Muscle of leg (tissue), 3 donors: ENCODE measurements at regions not wholly inside any gene's neighbourhood (a gene's known extent, or its start where the extent isn't known, plus 50 kb on each side); places are given as distances from the start of the nearest gene placed in this dataset.

ENCODE experiments used
- DNase-seq: peaks from one replicate; pipeline ENCODE4 v3.0.0; 2013
- H3K27ac ChIP-seq: one replicate; pipeline ENCODE4 v1.5.1; 2013; ENCODE audit warnings: mild to moderate bottlenecking, low read length, control low read depth
- H3K27me3 ChIP-seq: one replicate; pipeline ENCODE4 v1.6.1; 2013; ENCODE audit warnings: low read length; ENCODE audit not compliant: control insufficient read depth, insufficient read depth
- H3K36me3 ChIP-seq: one replicate; pipeline ENCODE4 v1.6.1; 2013; ENCODE audit warnings: low read length; ENCODE audit not compliant: control insufficient read depth, insufficient read depth
- H3K4me1 ChIP-seq: one replicate; pipeline ENCODE4 v1.6.1; 2013; ENCODE audit warnings: low read length; ENCODE audit not compliant: control insufficient read depth, insufficient read depth
- H3K4me3 ChIP-seq: one replicate; pipeline ENCODE4 v1.5.1; 2013; ENCODE audit warnings: low read length, control low read depth
- H3K9me3 ChIP-seq: replicated peaks from 2 replicates; pipeline ENCODE4 v1.6.1; 2013; ENCODE audit warnings: low read depth, low read length; ENCODE audit not compliant: control insufficient read depth
- WGBS: methylation state at CpG from one replicate; pipeline ENCODE4 v1.1.5; 2013; ENCODE audit warnings: missing lambda C conversion rate; ENCODE audit not compliant: insufficient coverage; 5-methylcytosine and 5-hydroxymethylcytosine counted together

DNA sequence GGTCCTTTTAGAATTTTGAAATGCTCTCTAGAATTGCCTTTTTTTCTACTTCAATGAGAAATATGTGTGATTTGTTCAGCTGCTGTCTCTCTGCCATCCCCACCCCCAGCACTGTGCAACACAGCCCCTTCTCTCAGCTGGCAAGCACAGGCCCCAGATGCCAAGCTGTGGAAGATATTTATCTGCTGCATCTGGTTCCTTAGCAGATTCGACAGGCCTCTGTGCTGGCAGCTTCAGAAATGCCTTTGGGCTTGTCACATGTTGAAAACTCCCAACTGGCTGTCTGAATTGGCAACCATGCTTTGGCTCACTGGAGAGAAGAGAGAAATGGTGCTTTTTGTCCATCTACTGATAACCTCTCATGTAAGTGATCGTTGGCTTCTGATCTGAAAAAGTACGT lies 206.7 kb upstream of the C1orf87 start:
- Histone ChIP-seq H3K4me1 (peaks cover 26% of the 10 kb centered on the region), H3K27me3 (no peaks in the 10 kb centered on the region), H3K36me3 (no peaks in the 10 kb centered on the region), H3K4me3 (no peak overlapping the region), H3K9me3 (no peaks in the 10 kb centered on the region), H3K27ac (peak overlapping the region; percentile 73)
- peak; percentile 92 for DNase-seq
- 0% methylated on average over 1 of the region's 3 CpGs for WGBS

DNA sequence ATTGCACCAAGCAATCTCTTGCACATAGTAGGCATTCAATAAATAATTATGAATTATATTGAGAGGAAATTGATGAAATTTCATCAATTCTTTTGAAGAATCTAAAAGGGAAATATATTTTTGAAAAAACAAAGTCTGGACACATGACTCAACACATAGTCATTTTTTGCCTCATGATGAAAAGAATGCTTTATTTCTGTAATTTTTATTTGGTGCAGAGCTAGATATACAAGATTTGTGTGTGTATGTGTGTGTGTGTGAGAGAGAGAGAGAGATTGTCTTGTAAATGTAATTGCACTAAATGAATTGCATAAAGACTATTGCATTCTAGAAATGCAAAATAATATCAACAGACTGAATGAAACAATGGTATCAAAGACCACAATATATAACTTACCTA lies 206.2 kb upstream of the C1orf87 start:
- H3K9me3 ChIP-seq: no peaks in the 10 kb centered on the region
- H3K27ac ChIP-seq: no peak overlapping the region
- H3K4me1 ChIP-seq: peaks cover 26% of the 10 kb centered on the region
- no peak overlapping the region for H3K4me3 ChIP-seq
- no peak for DNase-seq
- no peaks in the 10 kb centered on the region for H3K36me3 ChIP-seq
- no peaks in the 10 kb centered on the region for H3K27me3 ChIP-seq

- Histone ChIP-seq H3K36me3 (no peaks in the 10 kb centered on the region), H3K4me1 (peaks cover 20% of the 10 kb centered on the region), H3K27me3 (no peaks in the 10 kb centered on the region), H3K4me3 (no peak overlapping the region), H3K9me3 (no peaks in the 10 kb centered on the region), H3K27ac (peak overlapping the region; percentile 49)
- peak; percentile 70 for DNase-seq
- no CpG with 5 or more reads among the region's 2 CpGs for WGBS
Observed at GRCh38 chr1:60277269-60277668, 203.7 kb upstream of the C1orf87 start.

DNA sequence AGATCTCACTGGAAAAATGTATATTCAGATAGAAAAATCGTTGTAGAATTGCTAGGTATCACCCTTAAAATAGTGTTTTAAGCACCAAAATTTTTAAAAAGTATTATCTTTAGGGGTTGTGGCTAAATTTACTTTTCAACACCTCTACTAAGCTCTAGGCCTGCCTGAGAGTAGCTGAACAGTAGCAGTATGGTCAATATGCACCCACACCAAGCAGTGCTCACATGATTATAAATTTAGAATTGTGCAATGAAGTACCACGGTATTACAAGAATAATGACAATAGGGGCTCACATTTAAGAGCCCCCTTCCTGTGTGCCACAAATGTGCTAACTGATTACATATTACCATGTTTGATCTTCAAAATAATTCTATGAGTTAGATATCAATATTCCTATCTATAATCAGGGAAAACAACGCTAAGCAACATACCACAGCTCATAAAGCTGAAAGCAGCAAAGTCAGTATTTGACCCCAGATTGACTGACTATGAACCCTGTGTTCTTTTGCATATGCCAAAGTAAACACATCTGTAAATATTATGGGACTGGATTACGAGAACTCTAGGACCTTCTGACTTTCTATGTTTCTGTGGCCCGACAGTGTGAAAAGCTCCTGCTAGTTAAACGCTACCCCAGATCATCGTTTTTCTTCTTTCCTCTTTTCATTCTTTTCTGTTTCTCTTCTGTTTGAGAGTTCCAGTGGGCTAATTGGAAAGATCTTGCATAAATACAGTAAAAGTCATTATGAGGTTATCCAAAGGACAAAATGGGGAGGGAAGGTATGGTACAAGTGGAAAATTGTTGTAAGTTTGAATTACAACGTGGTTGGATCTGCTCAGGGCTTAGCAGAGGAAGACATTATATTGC lies 201.1 kb upstream of the C1orf87 start:
- no peak overlapping the region for H3K4me3 ChIP-seq
- no peaks in the 10 kb centered on the region for H3K36me3 ChIP-seq
- DNase-seq: peak; percentile 94
- no peaks in the 10 kb centered on the region for H3K27me3 ChIP-seq
- H3K9me3 ChIP-seq: no peaks in the 10 kb centered on the region
- H3K27ac ChIP-seq: peak overlapping the region; percentile 53
- WGBS: no CpG with 5 or more reads among the region's 8 CpGs
- peaks cover 4% of the 10 kb centered on the region for H3K4me1 ChIP-seq

DNA sequence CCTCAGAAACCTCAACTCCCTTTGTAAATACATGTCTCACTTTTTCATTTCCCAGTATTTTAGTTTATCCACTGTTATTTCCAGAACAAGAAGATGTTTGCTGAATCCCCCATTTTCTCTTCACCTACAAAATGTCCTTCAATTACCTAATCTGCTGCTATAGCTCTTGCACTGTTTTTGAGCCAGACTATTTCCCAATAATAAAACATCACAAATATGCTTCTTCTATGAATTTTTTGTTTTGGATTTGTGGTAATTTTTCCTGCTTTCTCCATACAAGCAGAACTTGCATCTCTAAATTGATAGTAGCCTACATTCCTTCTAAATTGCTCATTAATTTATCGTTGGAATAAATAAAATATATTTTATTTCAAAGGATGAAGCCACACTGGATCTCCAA lies 199.6 kb upstream of the C1orf87 start:
- DNase-seq: no peak
- Histone ChIP-seq H3K27me3 (no peaks in the 10 kb centered on the region), H3K27ac (no peak overlapping the region), H3K36me3 (no peaks in the 10 kb centered on the region), H3K9me3 (no peaks in the 10 kb centered on the region), H3K4me3 (no peak overlapping the region), H3K4me1 (peaks cover 4% of the 10 kb centered on the region)
- no CpG with 5 or more reads among the region's 1 CpG for WGBS

DNA sequence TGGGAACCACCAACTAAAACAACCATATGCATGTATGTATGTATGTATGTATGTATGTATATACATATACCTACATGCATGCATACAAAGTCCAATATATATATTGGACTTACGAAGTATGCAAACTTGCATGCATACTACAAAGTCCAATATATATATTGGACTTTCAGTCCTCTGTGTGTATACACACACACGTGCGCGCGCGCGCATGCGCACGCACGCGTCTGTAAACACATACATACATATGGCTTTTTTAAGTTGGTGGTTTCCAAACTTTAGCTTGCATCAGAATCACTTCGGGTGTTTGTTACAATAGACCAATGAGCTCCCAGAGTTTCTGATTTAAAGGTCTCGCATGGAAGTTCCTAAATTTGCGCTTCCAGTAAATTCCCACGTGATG lies 197.5 kb upstream of the C1orf87 start:
- WGBS: 90% methylated on average over 3 of the region's 15 CpGs
- no peak for DNase-seq
- Histone ChIP-seq H3K4me1 (no peaks in the 10 kb centered on the region), H3K9me3 (no peaks in the 10 kb centered on the region), H3K27ac (no peak overlapping the region), H3K4me3 (no peak overlapping the region), H3K36me3 (no peaks in the 10 kb centered on the region), H3K27me3 (no peaks in the 10 kb centered on the region)

DNA sequence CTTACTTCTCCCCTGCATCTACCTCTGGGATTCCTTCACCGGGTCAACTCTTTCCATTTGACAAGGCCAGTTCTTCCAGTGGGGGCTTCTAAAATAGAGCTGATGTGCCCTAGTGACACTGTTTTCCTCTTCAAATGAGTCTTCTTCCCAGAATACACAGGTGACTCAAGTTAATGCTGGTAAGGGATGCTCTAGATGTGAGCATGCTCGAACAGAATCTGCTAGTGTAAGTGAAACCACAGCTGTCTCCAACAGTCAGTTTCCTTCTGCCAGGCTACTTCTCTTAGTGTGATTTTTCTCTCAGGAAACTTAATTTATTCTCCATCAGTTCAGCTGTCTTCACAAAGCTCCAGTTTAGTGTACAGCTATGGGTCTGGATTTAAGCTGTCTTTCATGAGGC lies 194.9 kb upstream of the C1orf87 start:
- DNase-seq: peak; percentile 67
- Histone ChIP-seq H3K36me3 (no peaks in the 10 kb centered on the region), H3K27me3 (no peaks in the 10 kb centered on the region), H3K9me3 (no peaks in the 10 kb centered on the region), H3K4me3 (no peak overlapping the region), H3K27ac (no peak overlapping the region), H3K4me1 (no peaks in the 10 kb centered on the region)
- WGBS: 100% methylated on average over 1 of the region's 2 CpGs

- no peaks in the 10 kb centered on the region for H3K36me3 ChIP-seq
- H3K27ac ChIP-seq: no peak overlapping the region
- no peaks in the 10 kb centered on the region for H3K27me3 ChIP-seq
- DNase-seq: no peak
- no peaks in the 10 kb centered on the region for H3K9me3 ChIP-seq
- H3K4me3 ChIP-seq: no peak overlapping the region
- WGBS: no CpG with 5 or more reads among the region's 3 CpGs
- H3K4me1 ChIP-seq: peaks cover 2% of the 10 kb centered on the region
Observed at GRCh38 chr1:60265560-60266535, 192.3 kb upstream of the C1orf87 start.

DNA sequence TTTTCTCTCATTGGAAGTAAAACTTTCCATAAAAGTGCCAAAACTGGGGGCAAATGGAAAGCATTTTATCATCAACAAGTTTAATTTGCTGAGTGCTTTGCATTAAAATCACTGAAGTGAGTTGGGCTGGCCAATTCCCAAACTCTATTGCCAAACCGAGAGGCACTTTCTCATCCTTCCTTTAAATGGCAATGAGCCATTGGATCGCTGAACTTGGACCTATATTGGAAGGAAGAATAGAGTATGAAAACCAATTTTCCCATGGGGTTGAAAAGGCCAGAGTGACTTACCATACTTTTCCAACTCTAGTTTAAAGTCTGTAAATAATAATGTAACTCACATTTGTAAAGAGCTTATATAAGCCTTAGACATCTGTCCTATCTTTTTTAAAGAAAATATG lies 189.1 kb upstream of the C1orf87 start:
- no peaks in the 10 kb centered on the region for H3K36me3 ChIP-seq
- no peak overlapping the region for H3K4me3 ChIP-seq
- DNase-seq: peak; percentile 96
- peak overlapping the region; percentile 67 for H3K27ac ChIP-seq
- no peaks in the 10 kb centered on the region for H3K9me3 ChIP-seq
- no peaks in the 10 kb centered on the region for H3K27me3 ChIP-seq
- peaks cover 2% of the 10 kb centered on the region for H3K4me1 ChIP-seq
- WGBS: no CpG with 5 or more reads among the region's 2 CpGs

DNA sequence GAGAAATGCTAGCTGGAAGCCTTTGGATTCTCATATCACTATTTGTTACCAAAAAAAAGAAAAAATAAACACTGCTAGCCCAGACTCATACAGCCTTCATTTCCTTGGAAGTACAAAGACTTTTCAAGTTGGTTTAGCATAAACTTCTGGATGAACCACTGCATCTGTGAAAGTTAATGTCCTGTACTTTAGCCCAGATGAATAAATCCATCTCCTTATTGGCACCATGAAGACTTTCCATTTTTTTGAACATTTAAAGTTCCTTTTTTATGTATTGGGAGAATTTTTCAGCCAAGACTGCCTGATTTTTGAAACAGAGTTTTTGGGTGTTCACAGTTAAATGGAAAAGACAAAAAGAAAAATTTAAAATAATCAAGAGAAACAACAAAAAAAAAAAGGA lies 184.0 kb upstream of the C1orf87 start:
- Histone ChIP-seq H3K27me3 (no peaks in the 10 kb centered on the region), H3K4me1 (peaks cover 2% of the 10 kb centered on the region)
- peak; percentile 92 for DNase-seq

More for the DNA sequence above, 184.0 kb upstream of the C1orf87 start:
- Histone ChIP-seq H3K4me3 (no peak overlapping the region), H3K27ac (peak overlapping the region; percentile 33), H3K9me3 (no peaks in the 10 kb centered on the region), H3K36me3 (no peaks in the 10 kb centered on the region)
